ENCODE measurements at regions not wholly inside any gene's neighbourhood (a gene's known extent, or its start where the extent isn't known, plus 50 kb on each side); places are given as distances from the start of the nearest gene placed in this dataset.

- TF ChIP-seq CTCF (IDR thresholded peaks at IDR 0.05 in 2 of 3, conservative IDR thresholded peaks at IDR 0.05 in 1 of 3; ENCODE audit: borderline replicate concordance in 1 of 3, insufficient read depth in 1 of 3, low read depth in 2 of 3, low read length in 2 of 3) (no peak), CEBPB (IDR thresholded peaks at IDR 0.05; ENCODE audit: low read depth) (no peak), ZFX (IDR thresholded peaks at IDR 0.05) (no peak), FOSL1 (IDR thresholded peaks at IDR 0.05; ENCODE audit: low read depth) (no peak)
These were observed 169.3 kb downstream of the CTTN start (continued) for GRCh38 chr11:70567680-70568034.

GRCh38 chr11:70568035-70568813 lies 169.9 kb downstream of the CTTN start:
- CTCF ChIA-PET = interaction anchor here (1.0 to 1.3 kb wide), 4 partner anchors 10 to 86 kb away, joined by 3 to 9 read pairs (median 4); no protein-coding TSS in a partner anchor
- peak; percentile 94 for ATAC-seq

More at GRCh38 chr11:70568035-70568813, 169.9 kb downstream of the CTTN start:
- Histone ChIP-seq H4K20me1 (ENCODE audit: insufficient read depth) (no peaks in the 10 kb centered on the region), H3K4me1 (ENCODE audit: control insufficient read depth in 1 of 2, insufficient read depth in 2 of 2, low read length in 2 of 2) (peaks cover 13 to 23% of the 10 kb centered on the region in 2 experiments), H3K9me3 (ENCODE audit: control insufficient read depth in 1 of 2, insufficient read depth in 1 of 2, low read depth in 1 of 2, low read length in 2 of 2) (no peaks in the 10 kb centered on the region), H3K27ac (ENCODE audit: low read depth, low read length) (peak overlapping the region; percentile 55), H3K27me3 (ENCODE audit: insufficient read depth, low read length) (no peaks in the 10 kb centered on the region), H3K4me2 (ENCODE audit: low read length) (peak overlapping the region; percentile 99), H2AFZ (ENCODE audit: low read depth, low read length, poor library complexity, severe bottlenecking) (peak overlapping the region; percentile 77), H3K9me2 (ENCODE audit: insufficient read depth) (no peaks in the 10 kb centered on the region), H3K4me3 (replicated peaks in 1 of 2; ENCODE audit: low read depth in 1 of 2, low read length in 2 of 2) (peak overlapping the region; percentile 45 to 62), H3K9ac (ENCODE audit: low read length) (peak overlapping the region; percentile 62), H3K79me2 (ENCODE audit: insufficient read depth, low read length) (no peaks in the 10 kb centered on the region), H3K36me3 (ENCODE audit: control insufficient read depth in 1 of 2, insufficient read depth in 2 of 2, low read length in 2 of 2) (no peaks in the 10 kb centered on the region)
- BruUV-seq (replicated peaks) = no TSS peak
- no peak for DNase-seq (ENCODE audit: low read depth, low spot score)
- intact Hi-C loops (cut with micrococcal nuclease) = loop anchor here (10.0 kb wide), 1 partner anchor 187 kb away; no protein-coding TSS in a partner anchor
- no peak for TF ChIP-seq JUND (IDR thresholded peaks at IDR 0.05)
- TF ChIP-seq MAX (IDR thresholded peaks at IDR 0.05) = no peak; the same call in 1 of the 2 replicates
- no peak for TF ChIP-seq ZNF274 (IDR thresholded peaks at IDR 0.05; ENCODE audit: low read depth, low read length)
- TF ChIP-seq CTCF (IDR thresholded peaks at IDR 0.05 in 2 of 3, conservative IDR thresholded peaks at IDR 0.05 in 1 of 3; ENCODE audit: borderline replicate concordance in 1 of 3, insufficient read depth in 1 of 3, low read depth in 2 of 3, low read length in 2 of 3) = peak; percentile 14 to 52 (median 48); a peak in 5 of 6 replicates
- TF ChIP-seq SRF (IDR thresholded peaks at IDR 0.05; ENCODE audit: low read depth) = no peak
- TF ChIP-seq TCF7L2 (IDR thresholded peaks at IDR 0.05; ENCODE audit: borderline replicate concordance, extremely low read depth, insufficient read depth, insufficient read length) = no peak
- peak; percentile 59; the same call in 1 of the 2 replicates for TF ChIP-seq POLR2AphosphoS5 (IDR thresholded peaks at IDR 0.05; ENCODE audit: low read depth, low read length)
- TF ChIP-seq RAD21 (IDR thresholded peaks at IDR 0.05; ENCODE audit: low read depth) = peak; percentile 44; the same call in 1 of the 2 replicates
- POLR2A ChIA-PET = interaction anchor here (0.8 kb wide), 1 partner anchor 9 kb away, joined by 3 read pairs; no protein-coding TSS in a partner anchor
- RAD21 ChIA-PET (ENCODE audit: low non-redundant PET in 1 of 2, low total read pairs in 2 of 2, uncharacterized antibody in 2 of 2, unreplicated experiment in 2 of 2) = interaction anchor here in 1 of 2 experiments (0.6 kb wide), 1 partner anchor 85 kb away, joined by 3 read pairs; no protein-coding TSS in a partner anchor
